Upper lobe of left lung (tissue), 6 donors: ENCODE measurements at regions not wholly inside any gene's neighbourhood (a gene's known extent, or its start where the extent isn't known, plus 50 kb on each side); places are given as distances from the start of the nearest gene placed in this dataset.

Source experiments
- ATAC-seq, 2 donors: fragments of 200-7000 bp; cut with Tn5 transposase; one replicate each; pipeline ENCODE4 v1.9.1; 2022; ENCODE audit warnings: mild to moderate bottlenecking in 2 of 2, moderate library complexity in 2 of 2; ENCODE audit not compliant: low FRiP score in 2 of 2
- DNase-seq, 2 donors: peaks; one replicate each; pipeline ENCODE4 v3.0.0-alpha.2; 2019 to 2020
- H3K27ac ChIP-seq, 4 donors: fragments of 200-600 bp; sonication (generic); one replicate each; pipeline ENCODE4 v1.5.1; 2016 to 2019
- H3K27me3 ChIP-seq, 4 donors: fragments of 200-600 bp; sonication (generic); one replicate each; pipeline ENCODE4 v1.5.1; 2017 to 2019
- H3K36me3 ChIP-seq, 4 donors: fragments of 200-600 bp; sonication (generic); one replicate each; pipeline ENCODE4 v1.5.1; 2016 to 2019
- H3K4me1 ChIP-seq, 4 donors: fragments of 200-600 bp; sonication (generic); one replicate each; pipeline ENCODE4 v1.5.1; 2018 to 2019
- H3K4me3 ChIP-seq, 4 donors: fragments of 200-600 bp; sonication (generic); one replicate each; pipeline ENCODE4 v1.5.1; 2017 to 2019; ENCODE audit warnings: mild to moderate bottlenecking in 2 of 4, moderate library complexity in 1 of 4
- H3K9me3 ChIP-seq, 4 donors: fragments of 200-600 bp; sonication (generic); one replicate each; pipeline ENCODE4 v1.5.1; 2018 to 2019
- CTCF ChIP-seq, 6 experiments: fragments of 450-650 bp in 4 of 6; fragments of 200-600 bp in 2 of 6; sonication (generic) in 2 of 6; IDR thresholded peaks; one replicate each; pipeline ENCODE4 v1.5.1; 2016 to 2019; ENCODE audit warnings: antibody characterized with exemption in 6 of 6
- EP300 ChIP-seq, 4 donors: sonication (generic); formaldehyde crosslinking; IDR thresholded peaks; one replicate each; pipeline ENCODE4 v1.5.1; 2017; ENCODE audit warnings: antibody characterized with exemption in 4 of 4, control low read depth in 2 of 4
- POLR2A ChIP-seq, 4 donors: fragments of 450-650 bp; IDR thresholded peaks; one replicate each; pipeline ENCODE4 v1.5.1; 2016 to 2017; ENCODE audit warnings: antibody characterized with exemption in 4 of 4, mild to moderate bottlenecking in 2 of 4
- POLR2AphosphoS5 ChIP-seq, 2 donors: sonication (generic); formaldehyde crosslinking; IDR thresholded peaks; one replicate each; pipeline ENCODE4 v1.5.1; 2017; ENCODE audit warnings: antibody characterized with exemption in 2 of 2
- WGBS, 2 donors: methylation state at CpG; one replicate each; pipeline ENCODE4 v1.1.5; 2017 to 2018; 5-methylcytosine and 5-hydroxymethylcytosine counted together
- donor health status: DM: no; HTN: no; CAD: no; lungs with moderate emphysema.
- donor health status: DM: no; HTN: yes; CAD: no; lungs with severe emphysema.

GRCh38 chr20:56795492-56795891 is 166.4 kb downstream of the TFAP2C start:
- 93 to 95% methylated on average over 2 of the region's 2 CpGs for WGBS, 2 donors
- Histone ChIP-seq H3K27ac (no peak overlapping the region), H3K4me3 (no peak overlapping the region), H3K9me3 (peaks cover 0 to 13% (median 5%) of the 10 kb centered on the region in 4 donors), H3K27me3 (no peaks in the 10 kb centered on the region), H3K4me1 (no peaks in the 10 kb centered on the region), H3K36me3 (no peaks in the 10 kb centered on the region)
- ATAC-seq (no peak), DNase-seq (no peak)
- TF ChIP-seq POLR2AphosphoS5 (IDR thresholded peaks at IDR 0.05) (no peak), POLR2A (IDR thresholded peaks at IDR 0.05) (no peak), EP300 (IDR thresholded peaks at IDR 0.05) (no peak), CTCF (IDR thresholded peaks at IDR 0.05) (no peak)

- H3K27me3 ChIP-seq = no peaks in the 10 kb centered on the region
- no peak overlapping the region for H3K27ac ChIP-seq
- WGBS, 2 donors = 50 to 58% methylated on average over 2 to 3 of the region's 3 CpGs
- no peak for DNase-seq
- H3K36me3 ChIP-seq = no peaks in the 10 kb centered on the region
- no peaks in the 10 kb centered on the region for H3K4me1 ChIP-seq
- H3K4me3 ChIP-seq = no peak overlapping the region
- H3K9me3 ChIP-seq = peaks cover 0 to 13% (median 5%) of the 10 kb centered on the region in 4 donors
- no peak for ATAC-seq
- TF ChIP-seq POLR2A (IDR thresholded peaks at IDR 0.05) (no peak), CTCF (IDR thresholded peaks at IDR 0.05) (no peak), POLR2AphosphoS5 (IDR thresholded peaks at IDR 0.05) (no peak), EP300 (IDR thresholded peaks at IDR 0.05) (no peak)
Measured at GRCh38 chr20:56796345-56796744, 167.2 kb downstream of the TFAP2C start.

GRCh38 chr20:56797023-56797422 is 167.9 kb downstream of the TFAP2C start:
- Histone ChIP-seq H3K27ac (no peak overlapping the region), H3K4me1 (no peaks in the 10 kb centered on the region), H3K27me3 (no peaks in the 10 kb centered on the region), H3K4me3 (no peak overlapping the region), H3K9me3 (peaks cover 0 to 13% (median 5%) of the 10 kb centered on the region in 4 donors), H3K36me3 (no peaks in the 10 kb centered on the region)
- 54 to 63% methylated on average over 2 of the region's 2 CpGs for WGBS, 2 donors
- DNase-seq = no peak
- no peak for TF ChIP-seq POLR2A (IDR thresholded peaks at IDR 0.05)
- no peak for TF ChIP-seq POLR2AphosphoS5 (IDR thresholded peaks at IDR 0.05)
- TF ChIP-seq EP300 (IDR thresholded peaks at IDR 0.05) = no peak
- TF ChIP-seq CTCF (IDR thresholded peaks at IDR 0.05) = no peak
- ATAC-seq = no peak

GRCh38 chr20:56798634-56799033 is 169.5 kb downstream of the TFAP2C start:
- Histone ChIP-seq H3K36me3 (no peaks in the 10 kb centered on the region), H3K4me3 (no peak overlapping the region), H3K27me3 (no peaks in the 10 kb centered on the region), H3K9me3 (peaks cover 0 to 13% (median 5%) of the 10 kb centered on the region in 4 donors), H3K4me1 (no peaks in the 10 kb centered on the region), H3K27ac (no peak overlapping the region)
- ATAC-seq (no peak), DNase-seq (no peak)
- WGBS, 2 donors = 60 to 78% methylated on average over 1 of the region's 1 CpG
- TF ChIP-seq CTCF (IDR thresholded peaks at IDR 0.05) = no peak
- no peak for TF ChIP-seq POLR2AphosphoS5 (IDR thresholded peaks at IDR 0.05)
- TF ChIP-seq EP300 (IDR thresholded peaks at IDR 0.05) = no peak
- TF ChIP-seq POLR2A (IDR thresholded peaks at IDR 0.05) = no peak

GRCh38 chr20:56799187-56799586 is 170.1 kb downstream of the TFAP2C start:
- WGBS, 2 donors = 88% methylated on average over 2 of the region's 2 CpGs
- H3K4me3 ChIP-seq = no peak overlapping the region
- H3K27ac ChIP-seq = no peak overlapping the region
- DNase-seq = no peak
- H3K36me3 ChIP-seq = no peaks in the 10 kb centered on the region
- H3K4me1 ChIP-seq = no peaks in the 10 kb centered on the region
- H3K27me3 ChIP-seq = no peaks in the 10 kb centered on the region
- no peak for ATAC-seq
- H3K9me3 ChIP-seq = peaks cover 0 to 13% (median 5%) of the 10 kb centered on the region in 4 donors
- no peak for TF ChIP-seq POLR2A (IDR thresholded peaks at IDR 0.05)
- TF ChIP-seq CTCF (IDR thresholded peaks at IDR 0.05) = no peak
- TF ChIP-seq POLR2AphosphoS5 (IDR thresholded peaks at IDR 0.05) = no peak
- no peak for TF ChIP-seq EP300 (IDR thresholded peaks at IDR 0.05)
